HepG2 (cell line): ENCODE measurements at regions not wholly inside any gene's neighbourhood (a gene's known extent, or its start where the extent isn't known, plus 50 kb on each side); places are given as distances from the start of the nearest gene placed in this dataset.

ENCODE experiments used
- CHD2 ChIP-seq: IDR thresholded peaks from 2 replicates; pipeline ENCODE4 v1.6.1; 2011; ENCODE audit warnings: low read depth, low read length, improper control_type of control experiment
- PHF8 ChIP-seq: sonication (generic); formaldehyde crosslinking; IDR thresholded peaks from 2 replicates; pipeline ENCODE4 v1.5.0; 2020; ENCODE audit warnings: missing genetic modification reagents
- SPEN ChIP-seq: sonication (generic); formaldehyde crosslinking; IDR thresholded peaks from 2 replicates; pipeline ENCODE4 v1.5.1; 2020; ENCODE audit warnings: low read depth, mild to moderate bottlenecking, missing genetic modification reagents
- ZFP36 ChIP-seq: fragments of 150-350 bp; IDR thresholded peaks from 2 replicates; pipeline ENCODE4 v1.6.1; 2018; ENCODE audit warnings: borderline replicate concordance, low read length, low read depth; ENCODE audit not compliant: partially characterized antibody
- ZNF343 ChIP-seq: sonication (generic); formaldehyde crosslinking; IDR thresholded peaks from 2 replicates; pipeline ENCODE4 v1.4.0; 2020; ENCODE audit warnings: mild to moderate bottlenecking, missing genetic modification reagents
- ZNF431 ChIP-seq: sonication (generic); formaldehyde crosslinking; IDR thresholded peaks from 2 replicates; pipeline ENCODE4 v1.9.0; 2022; ENCODE audit warnings: missing genetic modification reagents, low read depth, mild to moderate bottlenecking, borderline replicate concordance
- TF ChIP-seq, protein P1 (sequence below): sonication (generic); formaldehyde crosslinking; IDR thresholded peaks from 2 replicates; pipeline ENCODE4 v1.4.0; 2020; ENCODE audit warnings: low read depth, missing genetic modification reagents
- TF ChIP-seq, protein P2 (sequence below): sonication (generic); formaldehyde crosslinking; conservative IDR thresholded peaks from 2 replicates; pipeline ENCODE4 v1.4.0; 2020; ENCODE audit warnings: missing genetic modification reagents
- TF ChIP-seq, protein P3 (sequence below): sonication (generic); formaldehyde crosslinking; conservative IDR thresholded peaks from 2 replicates; pipeline ENCODE4 v1.8.0; 2022; ENCODE audit warnings: low read depth, missing genetic modification reagents

DNA sequence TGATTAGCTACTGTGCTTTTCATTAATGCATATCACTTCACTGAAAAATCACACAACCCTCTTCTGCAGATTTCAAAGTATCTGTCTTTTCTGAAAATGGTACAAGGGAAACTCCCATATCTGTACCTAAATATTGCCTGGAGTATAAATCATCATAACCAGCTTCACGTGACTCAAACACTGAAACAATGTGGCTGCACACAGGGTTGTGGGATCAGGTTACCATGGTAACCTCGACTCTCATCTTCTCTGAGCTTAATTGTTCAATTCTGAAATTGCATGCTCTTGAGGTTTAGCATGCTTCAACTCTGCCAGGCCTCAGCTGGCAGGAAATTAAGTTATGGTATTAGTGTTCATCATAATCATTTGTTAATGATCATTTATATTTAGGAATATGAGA, 77.5 kb upstream of the CPSF6 start (continued):
- TF ChIP-seq, protein P1, sequence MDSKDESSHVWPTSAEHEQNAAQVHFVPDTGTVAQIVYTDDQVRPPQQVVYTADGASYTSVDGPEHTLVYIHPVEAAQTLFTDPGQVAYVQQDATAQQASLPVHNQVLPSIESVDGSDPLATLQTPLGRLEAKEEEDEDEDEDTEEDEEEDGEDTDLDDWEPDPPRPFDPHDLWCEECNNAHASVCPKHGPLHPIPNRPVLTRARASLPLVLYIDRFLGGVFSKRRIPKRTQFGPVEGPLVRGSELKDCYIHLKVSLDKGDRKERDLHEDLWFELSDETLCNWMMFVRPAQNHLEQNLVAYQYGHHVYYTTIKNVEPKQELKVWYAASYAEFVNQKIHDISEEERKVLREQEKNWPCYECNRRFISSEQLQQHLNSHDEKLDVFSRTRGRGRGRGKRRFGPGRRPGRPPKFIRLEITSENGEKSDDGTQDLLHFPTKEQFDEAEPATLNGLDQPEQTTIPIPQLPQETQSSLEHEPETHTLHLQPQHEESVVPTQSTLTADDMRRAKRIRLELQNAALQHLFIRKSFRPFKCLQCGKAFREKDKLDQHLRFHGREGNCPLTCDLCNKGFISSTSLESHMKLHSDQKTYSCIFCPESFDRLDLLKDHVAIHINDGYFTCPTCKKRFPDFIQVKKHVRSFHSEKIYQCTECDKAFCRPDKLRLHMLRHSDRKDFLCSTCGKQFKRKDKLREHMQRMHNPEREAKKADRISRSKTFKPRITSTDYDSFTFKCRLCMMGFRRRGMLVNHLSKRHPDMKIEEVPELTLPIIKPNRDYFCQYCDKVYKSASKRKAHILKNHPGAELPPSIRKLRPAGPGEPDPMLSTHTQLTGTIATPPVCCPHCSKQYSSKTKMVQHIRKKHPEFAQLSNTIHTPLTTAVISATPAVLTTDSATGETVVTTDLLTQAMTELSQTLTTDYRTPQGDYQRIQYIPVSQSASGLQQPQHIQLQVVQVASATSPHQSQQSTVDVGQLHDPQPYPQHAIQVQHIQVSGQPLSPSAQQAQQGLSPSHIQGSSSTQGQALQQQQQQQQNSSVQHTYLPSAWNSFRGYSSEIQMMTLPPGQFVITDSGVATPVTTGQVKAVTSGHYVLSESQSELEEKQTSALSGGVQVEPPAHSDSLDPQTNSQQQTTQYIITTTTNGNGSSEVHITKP, result no peak
- no peak for TF ChIP-seq ZNF343 (CRISPR knock-in tag)
- no peak for TF ChIP-seq PHF8
- TF ChIP-seq, protein P2, sequence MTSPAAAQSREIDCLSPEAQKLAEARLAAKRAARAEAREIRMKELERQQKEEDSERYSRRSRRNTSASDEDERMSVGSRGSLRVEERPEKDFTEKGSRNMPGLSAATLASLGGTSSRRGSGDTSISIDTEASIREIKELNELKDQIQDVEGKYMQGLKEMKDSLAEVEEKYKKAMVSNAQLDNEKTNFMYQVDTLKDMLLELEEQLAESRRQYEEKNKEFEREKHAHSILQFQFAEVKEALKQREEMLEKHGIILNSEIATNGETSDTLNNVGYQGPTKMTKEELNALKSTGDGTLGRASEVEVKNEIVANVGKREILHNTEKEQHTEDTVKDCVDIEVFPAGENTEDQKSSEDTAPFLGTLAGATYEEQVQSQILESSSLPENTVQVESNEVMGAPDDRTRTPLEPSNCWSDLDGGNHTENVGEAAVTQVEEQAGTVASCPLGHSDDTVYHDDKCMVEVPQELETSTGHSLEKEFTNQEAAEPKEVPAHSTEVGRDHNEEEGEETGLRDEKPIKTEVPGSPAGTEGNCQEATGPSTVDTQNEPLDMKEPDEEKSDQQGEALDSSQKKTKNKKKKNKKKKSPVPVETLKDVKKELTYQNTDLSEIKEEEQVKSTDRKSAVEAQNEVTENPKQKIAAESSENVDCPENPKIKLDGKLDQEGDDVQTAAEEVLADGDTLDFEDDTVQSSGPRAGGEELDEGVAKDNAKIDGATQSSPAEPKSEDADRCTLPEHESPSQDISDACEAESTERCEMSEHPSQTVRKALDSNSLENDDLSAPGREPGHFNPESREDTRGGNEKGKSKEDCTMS, result no peak
- TF ChIP-seq ZNF431, result no peak
- no peak for TF ChIP-seq SPEN
- no peak for TF ChIP-seq ZFP36
- TF ChIP-seq CHD2, result no peak
- TF ChIP-seq, protein P3, sequence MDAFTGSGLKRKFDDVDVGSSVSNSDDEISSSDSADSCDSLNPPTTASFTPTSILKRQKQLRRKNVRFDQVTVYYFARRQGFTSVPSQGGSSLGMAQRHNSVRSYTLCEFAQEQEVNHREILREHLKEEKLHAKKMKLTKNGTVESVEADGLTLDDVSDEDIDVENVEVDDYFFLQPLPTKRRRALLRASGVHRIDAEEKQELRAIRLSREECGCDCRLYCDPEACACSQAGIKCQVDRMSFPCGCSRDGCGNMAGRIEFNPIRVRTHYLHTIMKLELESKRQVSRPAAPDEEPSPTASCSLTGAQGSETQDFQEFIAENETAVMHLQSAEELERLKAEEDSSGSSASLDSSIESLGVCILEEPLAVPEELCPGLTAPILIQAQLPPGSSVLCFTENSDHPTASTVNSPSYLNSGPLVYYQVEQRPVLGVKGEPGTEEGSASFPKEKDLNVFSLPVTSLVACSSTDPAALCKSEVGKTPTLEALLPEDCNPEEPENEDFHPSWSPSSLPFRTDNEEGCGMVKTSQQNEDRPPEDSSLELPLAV (CRISPR knock-in tag), result no peak
